Fibroblast of villous mesenchyme (primary cell): ENCODE measurements at regions not wholly inside any gene's neighbourhood (a gene's known extent, or its start where the extent isn't known, plus 50 kb on each side); places are given as distances from the start of the nearest gene placed in this dataset.

Experiments
- DNase-seq: peaks from one replicate; pipeline ENCODE4 v3.0.0-alpha.2; 2010; ENCODE audit warnings: low read depth
- H3K4me3 ChIP-seq: 2 replicates; pipeline ENCODE4 v1.5.1; 2011; ENCODE audit warnings: low read depth, mild to moderate bottlenecking, low read length
- CTCF ChIP-seq: IDR thresholded peaks from 2 replicates; pipeline ENCODE4 v1.5.1; 2012; ENCODE audit warnings: low read depth, mild to moderate bottlenecking, low read length; ENCODE audit not compliant: insufficient read depth

GRCh38 chr6:139438775-139439174 lies 64.3 kb upstream of the CITED2 start:
- no peak for TF ChIP-seq CTCF
- no peak for DNase-seq
- no peak overlapping the region for H3K4me3 ChIP-seq

- no peak overlapping the region for H3K4me3 ChIP-seq
- no peak for DNase-seq
- no peak for TF ChIP-seq CTCF
Observed at GRCh38 chr6:139436957-139437348, 62.5 kb upstream of the CITED2 start.

GRCh38 chr6:139436200-139436956 lies 61.9 kb upstream of the CITED2 start:
- no peak overlapping the region for H3K4me3 ChIP-seq
- DNase-seq = peak; percentile 64
- TF ChIP-seq CTCF = no peak

- DNase-seq = no peak
- no peak for TF ChIP-seq CTCF
- no peak overlapping the region for H3K4me3 ChIP-seq
Observed at GRCh38 chr6:139433631-139434419, 59.4 kb upstream of the CITED2 start.

GRCh38 chr6:139431602-139431956 lies 57.1 kb upstream of the CITED2 start:
- H3K4me3 ChIP-seq = no peak overlapping the region
- no peak for TF ChIP-seq CTCF
- DNase-seq = no peak

- peak; percentile 36 for DNase-seq
- no peak for TF ChIP-seq CTCF
- no peak overlapping the region for H3K4me3 ChIP-seq
Observed at GRCh38 chr6:139430899-139431601, 56.6 kb upstream of the CITED2 start.
